HG03439 (cell line): ENCODE measurements at regions not wholly inside any gene's neighbourhood (a gene's known extent, or its start where the extent isn't known, plus 50 kb on each side); places are given as distances from the start of the nearest gene placed in this dataset.

Experiments
- ATAC-seq: cut with Tn5 transposase; IDR thresholded peaks from one replicate; pipeline ENCODE4 v1.9.1; 2021; ENCODE audit warnings: mild to moderate bottlenecking, moderate library complexity; ENCODE audit not compliant: unreplicated experiment

DNA sequence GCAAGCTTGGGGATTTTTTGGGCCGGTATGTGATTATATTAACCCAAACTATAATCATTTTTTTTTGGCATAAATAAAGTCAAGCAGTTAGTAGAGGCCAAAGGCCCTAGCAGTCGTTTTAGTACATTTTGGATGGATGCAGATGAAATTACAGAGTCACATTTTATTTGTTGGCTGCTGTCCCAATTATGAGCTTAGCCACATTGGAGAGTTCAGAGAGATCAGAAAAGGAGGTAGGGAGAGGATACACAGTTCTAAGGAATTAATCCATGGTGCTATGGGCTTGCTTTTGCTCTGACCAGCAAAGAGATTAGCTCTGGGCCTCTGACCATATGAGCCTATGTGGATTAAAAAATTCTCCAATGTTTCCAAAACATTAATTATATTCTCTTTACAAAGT, 395.1 kb downstream of the RAPGEF2 start:
- no peak for ATAC-seq

DNA sequence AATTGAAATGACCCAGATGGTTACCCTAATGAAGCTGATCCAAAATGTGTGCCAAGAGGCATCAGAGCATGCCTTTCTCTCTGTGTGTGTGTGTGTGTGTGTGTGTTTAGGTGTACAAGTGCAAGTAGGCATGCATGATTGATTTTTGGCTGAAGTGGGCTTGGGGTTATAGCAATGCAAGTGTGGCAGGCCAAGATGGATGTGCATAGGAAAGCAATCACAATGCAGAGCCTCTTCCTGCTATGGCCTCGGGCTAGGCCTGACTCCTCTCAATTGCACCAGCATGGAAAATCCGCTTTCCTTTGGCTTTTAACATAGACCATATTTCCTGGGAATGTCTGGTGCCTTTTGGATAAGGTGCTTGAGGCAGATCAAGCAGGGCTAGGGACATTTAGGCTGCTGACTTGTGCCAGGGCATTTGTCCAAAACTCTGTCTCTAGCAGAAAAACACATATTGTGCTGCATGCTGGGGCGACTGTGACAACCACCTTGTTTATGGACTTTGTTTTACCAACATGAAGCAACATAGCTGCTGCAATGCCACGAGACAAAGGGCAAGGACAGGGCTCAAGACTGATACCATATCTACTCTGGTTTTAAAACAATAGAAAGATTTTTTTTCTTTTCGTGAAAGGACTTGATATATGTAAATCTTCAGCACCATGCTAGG, 395.7 kb downstream of the RAPGEF2 start:
- no peak for ATAC-seq

DNA sequence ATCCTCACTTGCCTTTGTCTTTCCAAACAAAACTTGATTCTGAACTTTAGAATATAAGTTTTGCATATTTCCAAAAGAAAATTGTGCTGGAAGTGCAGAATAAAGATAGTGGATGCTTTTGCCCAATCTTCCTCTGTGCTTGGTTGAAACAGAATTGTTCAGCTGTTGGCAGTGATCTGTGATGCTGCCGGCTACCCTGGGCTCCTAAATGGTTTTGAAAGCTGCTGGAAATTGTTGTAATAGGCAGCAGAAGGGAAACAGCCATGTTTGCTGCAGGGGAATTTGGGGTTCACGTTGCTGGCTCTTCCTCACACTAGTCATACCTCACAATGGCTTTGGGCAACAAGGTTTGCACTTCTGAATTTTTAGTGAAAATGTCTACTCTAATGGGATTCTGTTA, 398.0 kb downstream of the RAPGEF2 start:
- ATAC-seq, result no peak

DNA sequence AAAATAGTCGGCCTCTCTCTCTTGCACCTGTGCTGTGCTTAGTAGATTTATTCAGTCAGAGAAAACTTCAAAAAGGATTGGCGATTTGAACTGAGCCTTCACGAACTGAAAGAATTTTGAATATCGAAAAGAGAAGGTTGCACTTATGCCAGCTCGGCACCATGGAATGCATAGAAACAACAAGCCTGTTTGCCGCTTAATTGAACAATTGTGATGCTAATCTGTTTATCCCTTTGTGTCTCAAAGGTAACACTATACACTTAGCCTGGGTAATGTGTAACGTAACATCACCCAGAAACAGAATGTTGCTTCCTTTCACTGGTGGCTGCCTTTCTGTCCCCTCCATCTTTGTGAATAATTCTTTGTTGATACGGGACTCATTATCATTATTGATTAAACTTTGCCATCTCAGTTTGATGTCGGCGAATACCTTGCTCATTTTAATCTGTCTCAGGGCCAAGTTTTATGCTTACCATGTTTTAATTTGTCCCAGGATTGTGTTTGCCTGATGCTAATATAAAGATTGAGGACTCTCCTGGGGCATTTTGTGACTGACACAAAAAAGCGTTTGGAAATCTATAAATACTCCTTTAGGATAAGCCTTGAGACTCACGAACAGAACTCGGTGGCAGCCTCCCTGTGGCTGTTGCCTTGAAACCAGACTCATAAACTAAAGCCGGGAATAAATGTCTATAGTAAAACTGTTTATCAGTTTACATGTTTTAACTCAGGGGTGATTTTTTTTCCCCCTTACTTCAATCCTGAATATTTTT, 400.5 kb downstream of the RAPGEF2 start:
- no peak for ATAC-seq

DNA sequence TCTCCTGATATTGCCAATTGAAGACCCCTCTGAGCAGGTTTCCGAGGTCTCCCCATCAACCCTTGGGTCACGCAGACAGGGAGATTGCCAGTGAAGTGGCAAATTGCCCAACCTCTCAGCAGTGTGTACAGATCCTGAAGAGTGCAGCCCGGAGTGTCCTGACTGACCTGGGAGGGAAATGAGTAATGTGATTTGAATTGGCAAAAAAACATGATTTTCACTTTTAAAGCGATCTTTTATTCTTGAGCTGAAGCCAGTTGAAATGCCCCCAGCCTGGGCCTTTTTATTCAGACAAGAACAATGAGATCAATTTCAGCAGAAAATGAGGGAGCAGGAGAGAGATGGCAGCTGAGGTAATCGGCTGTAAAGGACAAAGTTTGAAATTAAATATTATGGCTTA, 401.8 kb downstream of the RAPGEF2 start:
- ATAC-seq, result no peak

DNA sequence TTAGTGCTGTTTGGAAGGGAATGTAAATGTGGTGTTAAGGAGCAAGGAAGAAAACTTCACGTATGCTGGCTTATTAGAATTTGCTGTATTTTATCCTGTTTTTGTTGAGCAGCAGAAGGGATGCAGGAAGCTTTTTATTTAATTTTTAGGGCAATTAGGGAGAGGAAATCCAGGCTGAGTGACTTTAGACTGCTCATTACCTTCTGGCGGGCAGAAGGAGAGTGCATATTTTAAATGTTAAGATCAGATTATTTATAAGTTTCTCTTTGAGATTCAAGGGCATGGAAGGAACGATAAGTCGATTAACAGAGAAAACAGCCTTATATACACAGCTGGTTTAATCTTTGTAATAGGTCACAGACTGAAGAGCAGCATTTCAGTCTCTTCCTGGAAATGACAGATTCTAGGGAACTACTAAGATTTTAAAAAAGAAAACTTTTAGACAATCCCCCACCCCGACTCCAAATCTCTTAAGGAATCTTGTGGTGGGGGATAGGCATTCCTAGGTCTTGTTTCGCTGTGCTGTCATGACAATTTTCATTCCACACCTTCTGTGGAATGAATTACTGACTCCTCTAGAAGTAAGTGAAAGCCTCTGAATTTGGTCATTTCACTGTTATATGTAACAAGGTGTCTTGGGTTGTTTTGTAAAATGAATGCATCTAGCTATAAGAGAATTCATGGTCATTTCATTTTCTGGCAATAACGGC, 402.5 kb downstream of the RAPGEF2 start:
- no peak for ATAC-seq

DNA sequence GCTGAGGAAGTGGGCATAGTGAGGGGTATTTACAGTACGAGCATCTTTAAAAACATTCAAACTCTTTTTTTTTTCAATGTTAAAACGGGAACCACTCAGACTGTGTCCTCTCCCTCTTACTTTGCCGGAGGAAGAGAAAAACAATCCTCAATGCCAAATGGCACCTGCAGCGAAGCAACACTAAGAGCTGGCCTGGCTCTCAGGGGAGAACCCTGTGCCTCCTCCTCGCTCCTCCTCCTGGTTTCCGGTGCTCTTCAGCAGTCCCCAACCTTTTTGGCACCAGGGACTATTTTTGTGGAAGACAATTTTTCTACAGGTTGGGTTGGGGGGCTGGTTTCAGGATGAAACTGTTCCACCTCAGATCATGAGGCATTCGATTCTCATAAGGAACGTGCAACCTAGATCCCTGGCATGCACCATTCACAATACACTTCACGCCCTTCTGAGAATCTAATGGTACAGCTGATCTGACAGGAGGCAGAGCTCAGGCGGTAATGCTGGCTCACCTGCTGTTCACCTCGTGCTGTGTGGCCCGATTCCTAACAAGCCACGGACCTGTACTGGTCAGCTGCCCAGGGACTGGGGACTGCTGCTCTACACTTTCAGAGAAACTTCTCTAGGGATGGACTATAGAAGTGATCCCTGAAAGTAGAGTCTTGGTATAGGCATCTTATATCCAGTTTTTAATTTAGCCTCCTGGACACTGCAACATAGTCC, 404.1 kb downstream of the RAPGEF2 start:
- ATAC-seq, result no peak

DNA sequence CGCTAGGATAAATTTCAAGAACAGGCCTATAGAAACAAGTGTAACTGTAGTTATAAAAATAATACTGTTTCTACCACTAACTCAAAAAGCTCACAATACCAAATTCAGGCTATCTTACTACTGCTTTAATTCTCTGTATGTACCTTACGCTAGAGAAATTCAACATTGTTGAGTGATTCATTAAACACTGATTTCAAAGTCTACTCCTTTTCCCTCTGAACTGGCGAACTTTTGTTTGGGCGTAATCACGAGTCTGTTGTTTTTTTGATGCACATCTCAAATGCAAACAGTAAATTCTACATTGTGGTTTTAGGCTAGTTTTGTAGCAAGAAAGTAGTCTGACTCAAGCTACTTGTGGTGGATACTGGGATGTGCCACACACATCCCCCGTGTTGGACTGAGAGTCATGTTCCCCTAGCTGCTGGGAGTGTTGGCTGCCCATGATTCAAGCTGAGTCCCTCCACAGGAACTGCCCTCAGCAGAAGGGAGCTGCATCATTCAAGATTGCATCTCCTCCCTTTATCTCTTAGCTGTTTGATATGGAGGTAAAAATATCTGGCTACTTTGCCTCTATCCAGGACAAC, 406.1 kb downstream of the RAPGEF2 start:
- ATAC-seq, result no peak

DNA sequence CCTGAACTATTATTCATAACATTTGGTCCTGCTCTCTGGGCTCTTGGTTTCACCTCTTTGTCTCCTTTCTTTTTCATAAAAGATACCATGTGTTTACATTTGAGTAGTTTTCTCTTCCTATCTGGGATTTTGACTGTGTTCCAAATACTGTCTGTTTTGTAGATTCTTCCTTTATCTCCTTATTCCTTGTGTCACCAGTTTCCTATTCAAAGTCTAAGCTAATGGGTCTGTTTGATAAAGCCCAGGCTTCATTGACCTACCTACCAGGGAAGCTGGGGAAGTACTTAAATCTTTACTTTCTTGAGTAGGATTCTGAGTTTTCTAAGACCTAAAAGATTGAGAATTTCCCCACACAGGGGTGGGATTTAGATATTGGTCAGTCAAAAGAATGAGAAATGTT, 409.5 kb downstream of the RAPGEF2 start:
- no peak for ATAC-seq

DNA sequence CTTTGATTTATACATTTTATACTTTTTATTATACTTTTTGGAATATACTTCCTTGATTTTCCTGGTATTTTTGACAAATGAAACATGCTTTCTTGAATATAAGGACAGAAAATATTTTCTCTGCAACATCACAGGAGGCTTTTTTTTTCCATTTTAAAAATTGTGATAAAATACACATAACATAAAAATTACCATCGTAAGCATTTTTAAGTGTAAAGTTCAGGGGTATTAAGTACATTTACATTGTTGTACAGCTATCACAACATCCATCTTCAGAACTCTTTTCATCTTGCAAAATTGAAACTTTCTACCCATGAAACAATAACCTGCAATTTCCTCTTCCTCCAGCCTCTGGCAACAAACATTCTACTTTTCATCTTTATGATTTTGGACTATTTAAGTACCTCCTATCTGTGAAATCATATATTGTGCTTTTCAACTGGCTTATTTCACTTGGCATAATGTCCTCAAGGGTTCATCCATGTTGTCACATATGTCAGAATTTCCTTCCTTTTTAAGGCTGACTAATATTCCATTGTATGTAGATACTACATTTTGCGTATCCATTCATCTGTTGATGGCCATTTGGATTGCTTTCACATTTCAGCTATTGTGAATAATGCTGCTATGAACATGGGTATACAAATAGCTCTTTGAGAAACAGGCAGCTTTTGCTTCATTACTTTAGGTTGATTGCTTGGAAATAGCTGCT, 412.6 kb downstream of the RAPGEF2 start:
- no peak for ATAC-seq

DNA sequence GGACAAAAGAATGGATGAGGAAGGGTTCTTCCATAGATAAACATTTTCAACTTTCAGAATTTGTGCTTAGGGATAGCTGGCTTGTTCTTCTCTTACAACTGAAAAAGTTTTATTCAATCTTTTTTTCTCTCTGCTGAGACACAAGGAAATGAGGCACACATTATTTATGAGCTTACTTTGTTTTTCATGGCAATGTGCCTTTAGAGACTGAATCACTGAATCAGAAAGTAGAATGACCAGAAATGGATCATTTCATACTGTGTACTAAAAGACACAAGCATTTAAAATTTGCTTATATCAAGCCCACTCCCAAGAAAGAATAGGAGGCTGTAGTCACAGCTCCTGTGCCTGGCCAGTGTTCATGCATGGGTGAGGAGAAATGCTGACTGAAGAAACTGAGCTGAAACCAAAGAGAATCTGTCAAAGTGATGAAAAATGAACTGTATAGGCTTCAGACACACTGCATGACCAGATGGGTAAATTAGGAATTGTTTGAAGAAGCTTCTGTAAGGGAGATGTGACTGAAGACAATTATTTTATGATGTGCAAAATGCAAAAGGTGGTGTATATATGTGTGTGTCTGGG, 413.8 kb downstream of the RAPGEF2 start:
- ATAC-seq, result no peak

DNA sequence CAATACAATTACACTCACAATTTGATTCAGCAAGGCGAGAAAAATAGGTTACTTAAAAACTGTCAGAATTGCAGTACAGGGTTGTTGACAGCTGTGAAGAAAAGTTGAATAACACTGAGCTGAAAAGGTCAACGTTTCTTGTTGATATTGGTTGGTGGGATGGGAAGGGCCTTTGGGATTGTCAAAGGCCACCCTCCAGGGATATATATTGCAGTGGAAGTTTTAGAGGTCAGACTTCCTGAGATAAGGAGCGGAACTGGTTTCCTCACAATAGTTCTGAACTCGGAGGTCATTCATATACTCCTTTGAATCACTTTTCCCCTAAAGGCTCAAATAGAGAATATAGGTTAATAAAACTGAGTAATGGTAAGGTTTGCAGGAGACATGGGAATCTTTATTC, 417.2 kb downstream of the RAPGEF2 start:
- no peak for ATAC-seq

DNA sequence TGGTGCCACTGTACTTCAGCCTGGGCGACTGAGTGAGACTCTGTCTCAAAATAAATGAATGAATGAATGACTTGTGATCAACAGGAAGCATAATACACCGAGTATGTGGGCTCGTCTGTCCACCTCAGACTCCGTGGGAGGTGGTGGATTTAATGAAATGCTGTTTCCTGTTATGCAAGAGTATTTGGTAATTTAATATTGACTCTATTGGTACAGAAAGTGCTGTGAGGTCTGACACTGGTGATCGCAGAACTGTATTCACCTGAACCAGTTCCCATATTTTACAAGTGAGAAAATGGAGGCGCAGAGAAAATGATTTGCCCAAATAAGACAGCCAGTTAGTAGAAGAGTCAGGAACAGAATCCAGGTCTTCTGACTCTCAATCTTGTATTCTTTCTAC, 423.3 kb downstream of the RAPGEF2 start:
- ATAC-seq, result no peak

DNA sequence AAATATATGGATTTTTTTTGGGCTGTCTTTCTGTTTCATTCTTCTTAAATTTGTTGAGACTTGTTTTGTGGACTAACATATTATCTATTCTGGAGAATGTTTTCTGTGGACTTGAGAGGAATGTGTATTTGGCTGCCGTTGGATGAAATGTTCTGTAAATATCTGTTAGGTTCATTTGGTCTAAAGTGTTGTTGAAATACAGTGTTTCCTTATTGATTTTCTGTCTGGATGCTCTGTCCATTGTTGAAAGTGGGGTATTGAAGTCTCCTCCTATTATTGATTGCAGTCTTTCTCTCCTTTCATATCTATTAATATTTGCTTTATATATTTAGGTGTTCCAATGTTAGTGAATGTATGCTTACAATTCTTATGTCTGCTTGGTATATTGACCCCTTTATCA, 431.8 kb downstream of the RAPGEF2 start:
- ATAC-seq, result no peak

DNA sequence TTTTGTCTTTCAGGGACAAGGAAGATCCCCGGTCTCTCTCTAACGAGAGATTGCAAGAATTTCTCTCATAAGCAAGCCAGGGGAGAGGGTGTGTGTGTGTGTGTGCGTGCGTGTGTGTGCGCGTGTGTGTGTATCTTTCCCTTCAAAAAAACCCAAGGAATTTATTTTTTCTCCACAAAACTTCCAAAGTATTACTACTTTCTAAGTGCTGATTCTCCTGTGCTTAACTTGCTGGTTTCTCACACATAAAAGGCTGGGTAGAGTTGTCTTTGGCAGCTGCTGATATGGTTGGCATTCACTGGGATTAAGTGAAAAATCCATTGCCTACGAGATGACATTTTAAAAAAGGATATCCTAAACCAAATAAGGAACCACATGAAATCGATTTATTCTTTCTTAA, 435.7 kb downstream of the RAPGEF2 start:
- no peak for ATAC-seq

DNA sequence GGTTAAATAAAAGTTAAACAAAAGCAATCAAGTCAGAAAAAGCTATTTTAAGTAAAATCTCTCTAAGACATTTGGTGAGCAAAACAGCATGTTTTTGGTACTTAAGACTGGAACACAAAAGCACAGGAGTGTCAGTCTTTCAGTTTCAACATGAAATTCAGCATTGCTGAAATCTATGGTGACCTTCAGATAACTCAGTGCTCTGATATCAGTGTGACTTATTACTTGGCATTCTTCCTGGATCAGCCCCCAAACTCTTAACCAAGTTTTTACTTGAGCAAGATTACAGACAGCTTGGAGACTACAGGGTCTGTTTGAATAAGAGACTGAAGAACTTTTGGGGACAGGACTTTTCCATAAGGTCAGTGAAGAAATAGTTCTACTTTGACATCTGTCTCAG, 437.2 kb downstream of the RAPGEF2 start:
- ATAC-seq, result no peak

DNA sequence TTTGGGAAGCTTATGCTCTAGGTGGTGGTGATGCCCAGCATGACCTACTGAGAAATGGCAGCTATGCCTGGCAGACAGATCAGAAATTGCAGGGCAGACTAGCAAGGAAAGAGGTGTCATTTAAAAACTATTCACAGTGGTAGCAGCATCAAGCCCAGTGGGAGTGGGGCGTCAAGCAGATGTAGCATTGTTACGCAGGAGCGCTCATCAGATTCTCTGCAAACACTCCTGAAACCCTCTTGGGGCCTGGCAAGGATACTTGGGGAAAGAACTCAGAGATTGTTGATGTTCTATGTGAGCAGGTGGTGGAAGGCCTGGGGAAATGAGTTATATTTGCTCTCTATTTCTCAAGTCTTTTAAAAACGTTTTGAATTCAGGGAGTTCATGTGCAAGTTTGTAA, 437.6 kb downstream of the RAPGEF2 start:
- ATAC-seq, result no peak

DNA sequence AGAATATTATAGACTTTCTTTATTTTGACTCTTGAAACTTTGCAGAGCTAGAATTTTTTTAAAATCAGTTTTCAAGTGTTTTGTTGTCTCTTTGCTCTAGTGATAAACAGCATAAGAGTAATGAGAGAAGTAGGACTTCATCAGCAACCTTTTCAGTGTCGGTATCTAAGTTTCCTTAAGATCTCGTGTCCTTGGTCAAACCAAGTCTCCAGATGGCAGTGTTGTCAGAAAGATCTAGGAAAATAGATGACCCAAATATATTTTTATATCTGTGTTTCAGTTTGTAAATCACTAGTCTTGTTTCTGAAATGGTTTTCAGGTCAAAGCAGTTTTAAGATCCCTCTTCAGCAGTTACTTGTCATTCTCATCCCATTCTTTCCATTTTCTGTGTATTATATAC, 438.3 kb downstream of the RAPGEF2 start:
- ATAC-seq, result no peak

DNA sequence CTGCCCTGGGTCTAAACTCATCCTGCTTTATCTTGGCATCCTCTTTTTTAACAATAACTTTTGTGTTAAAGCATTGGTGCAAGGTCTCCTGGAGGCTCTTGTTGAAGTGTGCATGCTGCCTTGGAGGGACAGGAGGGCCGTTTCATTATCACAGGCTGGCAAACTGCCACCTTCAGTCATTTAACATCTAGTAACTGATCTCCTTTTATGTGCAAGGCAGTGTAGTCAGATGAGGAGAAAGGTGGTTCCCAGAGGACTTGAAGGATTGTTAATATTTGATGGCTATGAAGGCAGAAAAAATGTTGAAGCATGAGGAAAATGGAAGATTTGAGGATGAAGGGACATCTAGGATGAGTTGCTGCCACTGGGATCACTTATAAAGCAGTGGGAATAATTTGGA, 439.4 kb downstream of the RAPGEF2 start:
- ATAC-seq, result no peak

DNA sequence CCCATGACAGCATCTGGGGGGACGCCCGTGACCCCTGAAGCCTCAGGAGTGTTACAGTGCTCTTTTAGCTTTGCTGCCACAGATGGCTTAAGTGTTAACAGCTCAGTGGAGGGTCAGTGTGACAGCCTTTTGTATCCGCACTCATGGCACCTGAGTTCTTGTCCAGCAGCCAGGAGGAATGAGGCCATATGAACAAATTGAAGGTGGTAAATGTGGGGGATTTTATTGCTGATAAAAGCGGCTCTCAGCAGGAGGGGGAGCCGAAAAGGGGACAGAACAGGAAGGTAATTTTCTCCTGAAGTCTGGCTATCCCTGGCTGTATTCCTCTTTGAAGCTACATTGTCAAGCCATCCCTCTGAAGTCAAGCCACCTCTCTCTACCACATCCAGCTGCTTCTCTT, 441.0 kb downstream of the RAPGEF2 start:
- no peak for ATAC-seq
